GM12875 (cell line): ENCODE measurements at regions not wholly inside any gene's neighbourhood (a gene's known extent, or its start where the extent isn't known, plus 50 kb on each side); places are given as distances from the start of the nearest gene placed in this dataset.
A peak's percentile ranks its signal among the peaks of the same experiment; 100 is the strongest.
"Not testable (repeated sequence)": the region's sequence is repeated elsewhere in the genome, so short reads cannot be mapped to it uniquely, and the experiment has no call there.

Experiments used
- H3K4me3 ChIP-seq: one replicate; pipeline ENCODE4 v1.5.1; 2011; ENCODE audit warnings: low read depth, low read length, control low read depth
- CTCF ChIP-seq: IDR thresholded peaks from 2 replicates; pipeline ENCODE4 v1.5.1; 2011; ENCODE audit warnings: low read depth, mild to moderate bottlenecking, control low read depth, inconsistent platforms, low read length, moderate library complexity, borderline replicate concordance; ENCODE audit not compliant: insufficient read depth

DNA sequence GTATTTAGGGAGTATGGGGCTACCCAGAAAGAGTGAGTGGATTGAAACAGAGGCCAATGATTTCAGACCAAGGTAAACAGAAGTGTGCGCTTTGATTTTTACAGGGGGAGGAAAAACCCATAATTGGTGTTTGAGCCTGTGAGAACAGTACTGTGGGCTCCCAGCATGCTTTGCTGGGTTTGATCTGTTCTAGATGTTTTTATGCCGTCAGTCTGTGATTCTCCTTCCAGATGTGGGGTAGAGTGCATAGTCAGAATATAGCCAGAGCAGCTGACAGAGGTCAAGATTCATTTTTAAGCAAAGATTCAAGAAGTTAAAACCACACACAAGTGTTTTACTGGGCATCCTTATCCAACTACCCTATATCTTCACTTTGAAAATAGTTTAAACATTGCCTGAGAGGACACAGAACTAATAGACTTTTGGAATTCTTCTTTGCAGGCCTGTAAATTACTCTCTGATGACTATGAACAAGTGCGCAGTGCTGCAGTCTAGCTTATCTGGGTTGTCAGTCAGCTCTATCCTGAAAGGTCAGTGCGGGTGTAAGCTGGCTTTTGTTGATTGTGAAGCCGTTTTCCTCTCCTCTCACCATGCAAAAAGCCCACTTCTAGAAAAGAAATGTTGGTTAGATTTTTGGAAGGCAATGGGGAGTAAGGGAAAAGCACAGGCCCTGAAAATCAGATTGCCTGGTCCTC, 216.2 kb upstream of the VKORC1L1 start:
- not testable (repeated sequence) for H3K4me3 ChIP-seq

DNA sequence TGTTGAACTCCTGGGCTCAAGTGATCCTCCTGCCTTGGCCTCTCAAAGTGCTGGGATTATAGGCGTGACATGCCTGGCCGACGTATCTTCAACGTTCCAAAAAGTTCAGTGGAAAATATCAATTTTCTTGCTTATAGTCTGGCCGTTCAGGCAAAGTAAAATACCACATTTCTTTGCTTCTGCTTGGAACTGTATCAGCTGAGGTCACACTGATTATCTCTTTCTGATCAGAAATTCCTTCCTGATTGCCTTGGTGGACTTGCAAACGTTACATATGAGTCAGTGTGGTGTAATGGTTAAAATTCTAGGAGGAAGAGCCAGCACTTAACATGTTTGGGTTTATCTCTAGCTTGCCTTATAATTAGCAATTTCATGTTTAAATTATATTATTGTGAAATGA, 189.5 kb upstream of the VKORC1L1 start:
- not testable (repeated sequence) for H3K4me3 ChIP-seq

DNA sequence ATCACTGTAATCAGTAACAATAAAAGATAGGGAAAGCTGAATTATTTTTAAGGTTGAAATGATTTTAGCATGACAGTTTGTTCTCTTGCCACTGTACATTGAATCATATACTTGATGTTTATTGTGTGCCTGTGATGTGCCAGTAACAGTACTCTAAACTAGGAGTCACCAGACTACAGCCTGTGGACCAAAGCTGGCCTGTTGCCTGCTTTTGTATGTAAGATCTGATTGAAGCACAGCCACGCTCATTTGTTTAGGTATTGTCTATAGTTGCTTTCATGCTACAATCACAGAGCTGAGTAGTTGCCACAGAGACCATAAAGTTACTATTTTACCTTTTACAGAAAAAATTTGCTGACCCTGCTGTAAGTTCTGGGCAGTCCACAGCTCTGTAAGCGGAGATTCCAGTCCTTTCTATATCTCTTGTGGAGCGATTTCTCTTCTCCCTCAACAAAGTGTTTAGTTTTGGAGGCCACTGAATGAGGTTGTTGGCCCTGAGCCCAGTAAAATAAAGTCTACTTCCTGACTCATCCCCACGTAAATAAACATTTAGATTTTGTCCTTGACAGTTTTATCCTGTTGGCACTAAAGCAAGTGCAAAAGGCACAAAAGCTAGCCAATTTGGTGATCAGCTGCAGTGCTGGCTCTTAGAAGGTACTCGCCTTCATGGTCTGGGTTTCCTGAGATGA, 173.7 kb upstream of the VKORC1L1 start:
- not testable (repeated sequence) for H3K4me3 ChIP-seq

- H3K4me3 ChIP-seq, result not testable (repeated sequence)
These were observed 173.0 kb upstream of the VKORC1L1 start for GRCh38 chr7:65699715-65700356.

DNA sequence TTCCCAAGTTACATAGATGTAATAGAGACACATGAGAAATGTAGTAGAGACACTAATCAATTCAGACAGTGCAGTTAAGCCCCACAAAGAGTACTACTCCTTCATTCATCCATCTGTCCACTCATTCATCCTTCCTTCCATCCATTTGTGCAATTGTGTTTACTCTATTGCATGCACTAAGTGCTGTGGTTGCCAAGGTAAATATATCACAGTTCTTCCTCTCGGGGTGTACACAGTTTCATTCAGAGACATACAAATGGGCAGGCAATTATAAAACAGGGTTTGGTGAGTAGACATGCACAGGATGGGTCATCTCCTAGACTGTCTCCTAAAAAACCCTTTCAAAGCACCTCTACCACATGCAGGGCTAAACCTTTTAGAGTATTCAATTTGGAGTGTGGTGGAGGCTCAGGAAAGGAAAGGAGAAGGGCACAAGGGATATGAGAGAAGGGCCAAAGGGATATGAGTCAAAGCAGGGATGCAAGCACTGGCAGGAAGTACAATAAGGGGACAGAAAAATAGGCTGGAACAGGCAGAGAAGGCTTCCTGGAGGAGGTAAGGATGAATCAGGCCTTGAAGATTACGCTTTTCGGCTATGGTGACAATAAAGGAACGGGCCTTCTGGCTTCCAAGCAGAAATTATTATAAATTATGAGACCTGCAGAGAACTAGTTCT, 153.6 kb upstream of the VKORC1L1 start:
- H3K4me3 ChIP-seq, result not testable (repeated sequence)

DNA sequence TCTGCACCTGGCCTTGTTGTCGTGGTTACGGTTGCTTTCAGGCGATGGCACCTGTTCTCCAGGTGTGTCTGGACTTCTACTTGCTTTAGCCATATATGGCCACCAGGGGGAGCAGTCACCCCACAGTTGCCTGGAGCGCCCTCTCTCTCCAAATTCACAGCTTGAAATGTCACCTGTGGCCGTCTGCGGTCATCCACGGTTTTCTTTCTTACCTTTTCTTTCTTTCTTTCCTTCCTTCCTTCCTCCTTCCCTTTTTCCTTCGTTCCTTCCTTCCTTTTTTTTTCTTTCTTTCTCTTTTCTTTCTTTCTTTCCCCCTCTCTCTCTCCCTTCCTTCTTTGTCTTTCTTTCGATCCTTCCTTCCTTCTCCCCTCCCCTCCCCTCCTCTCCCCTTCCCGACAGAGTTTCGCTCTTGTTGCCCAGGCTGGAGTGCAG, 150.5 kb upstream of the VKORC1L1 start:
- H3K4me3 ChIP-seq, result no peak overlapping the region
- peak; percentile 66 for TF ChIP-seq CTCF

DNA sequence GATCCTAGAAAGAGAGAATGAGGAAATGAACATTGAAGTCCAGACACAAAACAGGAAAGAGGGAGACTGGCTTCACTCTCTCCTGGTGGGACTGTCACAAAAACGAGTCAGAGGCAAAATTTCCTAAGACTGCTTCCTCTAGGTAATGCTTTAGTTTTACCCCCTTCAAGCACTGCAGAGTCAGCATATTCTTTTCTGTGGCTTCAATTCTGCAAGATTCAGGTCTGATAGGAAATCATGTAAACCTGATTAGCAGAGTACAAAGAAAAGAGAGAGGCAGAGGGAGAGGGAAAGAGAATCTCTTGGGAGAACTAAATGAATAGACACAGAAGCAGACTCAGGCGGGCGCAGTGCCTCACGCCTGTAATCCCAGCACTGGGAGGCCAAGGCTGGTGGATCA, 145.7 kb upstream of the VKORC1L1 start:
- H3K4me3 ChIP-seq, result not testable (repeated sequence)

DNA sequence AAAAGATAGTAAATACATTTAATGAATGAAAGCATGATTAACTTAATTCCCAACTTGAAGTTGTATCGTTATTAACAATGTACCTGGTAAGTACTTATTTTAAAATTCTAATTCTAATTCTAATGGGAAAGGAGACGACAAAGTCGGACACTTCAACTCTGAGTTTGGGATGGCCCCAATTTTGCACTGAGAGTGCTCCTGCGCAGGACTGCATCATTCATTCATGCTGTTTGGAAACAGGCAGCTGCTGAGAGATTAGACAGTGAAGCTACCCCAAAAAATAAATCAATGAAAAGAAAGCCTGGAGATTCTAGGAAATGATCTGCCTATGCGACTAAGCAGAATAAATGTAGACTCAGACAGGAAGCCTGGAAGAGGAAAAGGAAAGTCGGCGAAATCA, 141.7 kb upstream of the VKORC1L1 start:
- no peak for TF ChIP-seq CTCF
- no peak overlapping the region for H3K4me3 ChIP-seq

DNA sequence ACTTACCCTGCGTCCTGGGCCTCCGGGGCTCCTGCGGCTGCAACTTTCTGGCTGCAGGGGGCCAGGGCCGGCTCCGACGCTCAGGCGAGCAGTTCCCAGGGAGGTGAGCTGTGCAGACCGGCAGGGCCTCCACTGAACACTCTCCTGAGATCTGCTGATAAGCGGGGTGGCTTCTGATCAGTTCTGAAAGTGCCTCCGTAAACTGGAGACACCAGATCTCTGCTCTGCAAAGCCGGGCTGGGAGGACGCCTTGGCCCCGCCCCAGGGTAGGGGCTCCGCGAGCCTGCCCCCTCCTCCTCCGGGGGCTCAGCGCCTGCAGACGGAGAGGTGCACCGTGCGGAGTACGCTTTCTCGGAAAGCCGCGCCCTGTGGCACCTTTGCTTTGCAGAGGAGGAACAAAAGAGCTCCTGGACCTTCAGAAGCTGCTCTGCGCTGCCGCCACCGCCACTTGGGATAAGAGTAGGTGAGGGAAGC, 141.3 kb upstream of the VKORC1L1 start:
- TF ChIP-seq CTCF, result 0 out of 2 replicates have a peak, but pooled peaks have one; percentile 2
- no peak overlapping the region for H3K4me3 ChIP-seq

DNA sequence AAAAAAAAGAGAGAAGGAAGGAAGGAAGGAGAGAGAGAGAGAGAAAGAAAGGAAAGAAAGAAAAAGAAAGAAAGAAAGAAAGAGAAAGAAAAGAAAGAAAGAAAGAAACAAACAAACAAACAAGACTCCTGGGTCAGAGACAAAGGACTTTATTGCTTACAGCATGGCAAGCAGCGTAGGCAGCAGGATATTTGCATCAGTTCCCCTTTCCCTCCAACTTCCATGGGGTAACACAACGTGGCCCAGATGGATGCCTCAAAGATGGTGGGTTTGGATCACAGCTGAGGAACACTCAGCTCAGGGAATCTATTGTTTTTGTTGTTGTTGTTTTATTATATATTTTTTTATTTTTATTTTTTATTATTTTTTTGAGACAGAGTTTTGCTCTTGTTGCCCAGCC, 128.5 kb upstream of the VKORC1L1 start:
- no peak for TF ChIP-seq CTCF
- H3K4me3 ChIP-seq, result no peak overlapping the region
